BJ (cell line): ENCODE measurements at regions not wholly inside any gene's neighbourhood (a gene's known extent, or its start where the extent isn't known, plus 50 kb on each side); places are given as distances from the start of the nearest gene placed in this dataset. TPM values are rescaled to one million over a fixed set of nuclear protein-coding genes. Genes with fewer than 3 reads are reported as not detected.

ENCODE experiments used
- CTCF ChIA-PET: fragments of 350-600 bp; formaldehyde crosslinking; extraction: SDS; loops from one replicate; lab custom pipeline; 2021; ENCODE audit warnings: antibody characterized with exemption, inconsistent platforms; lab: Yijun Ruan, JAX
- POLR2A ChIA-PET: fragments of 300-600 bp; sonication (Branson Sonifier 250); formaldehyde crosslinking; extraction: SDS; loops from one replicate; lab custom pipeline; 2021; ENCODE audit warnings: antibody characterized with exemption; lab: Charles Lee
- DNase-seq: peaks from one replicate; pipeline ENCODE4 v3.0.0-alpha.2; 2011; ENCODE audit warnings: low read depth
- H3K27me3 ChIP-seq: 2 replicates; pipeline ENCODE4 v1.6.0; 2011; ENCODE audit warnings: low read length; ENCODE audit not compliant: control insufficient read depth, insufficient read depth
- H3K36me3 ChIP-seq: 2 replicates; pipeline ENCODE4 v1.5.1; 2011; ENCODE audit warnings: low read length; ENCODE audit not compliant: control insufficient read depth, insufficient read depth
- H3K4me3 ChIP-seq: 2 replicates; pipeline ENCODE4 v1.5.1; 2011; ENCODE audit warnings: low read depth, mild to moderate bottlenecking, control low read depth, low read length
- CTCF ChIP-seq: IDR thresholded peaks from 2 replicates; pipeline ENCODE4 v1.5.1; 2011; ENCODE audit warnings: low read depth, mild to moderate bottlenecking, control low read depth, inconsistent platforms, low read length, moderate library complexity; ENCODE audit not compliant: insufficient read depth
- small RNA-seq: library from RNA; depleted of rRNA; stranded (forward); fragments of <200 nt; gene quantifications from one replicate; pipeline ENCODE3, GENCODE V24; 2012; ENCODE audit warnings: low replicate concordance, low read depth; ENCODE audit not compliant: insufficient read length

- CTCF ChIA-PET: interaction anchor here (0.7 to 1.4 kb wide), 3 partner anchors 18 to 170 kb away, joined by 3 to 5 read pairs (median 4); no protein-coding TSS in a partner anchor
- Histone ChIP-seq H3K27me3 (no peaks in the 10 kb centered on the region), H3K36me3 (no peaks in the 10 kb centered on the region), H3K4me3 (no peak overlapping the region)
- no peak for TF ChIP-seq CTCF
- POLR2A ChIA-PET: interaction anchor here (0.6 kb wide), 1 partner anchor 280 kb away, joined by 3 read pairs; no protein-coding TSS in a partner anchor
- DNase-seq: no peak
Measured at GRCh38 chr1:68287241-68287640, 54.9 kb upstream of the WLS start.

- ChIA-PET CTCF (interaction anchor here (1.3 kb wide), 1 partner anchor 9 kb away, joined by 3 read pairs; no protein-coding TSS in a partner anchor), POLR2A (no interaction called here)
- TF ChIP-seq CTCF: no peak
- Histone ChIP-seq H3K4me3 (no peak overlapping the region), H3K36me3 (no peaks in the 10 kb centered on the region), H3K27me3 (no peaks in the 10 kb centered on the region)
- no peak for DNase-seq
Measured at GRCh38 chr1:68285046-68285445, 52.7 kb upstream of the WLS start.

- DNase-seq: no peak
- CTCF ChIA-PET: no interaction called here
- H3K36me3 ChIP-seq: no peaks in the 10 kb centered on the region
- no peak overlapping the region for H3K4me3 ChIP-seq
- no peaks in the 10 kb centered on the region for H3K27me3 ChIP-seq
- no peak for TF ChIP-seq CTCF
- POLR2A ChIA-PET: no interaction called here
Measured at GRCh38 chr1:68281946-68282615, 49.8 kb upstream of the WLS start.

Small RNA genes lying in the stretch of these regions (small RNA-seq; reads per million reads assigned to genes)
- gene COX6B1P7: not detected
